Neural progenitor cell (in vitro differentiated cells): ENCODE measurements at regions not wholly inside any gene's neighbourhood (a gene's known extent, or its start where the extent isn't known, plus 50 kb on each side); places are given as distances from the start of the nearest gene placed in this dataset.
"Not testable (repeated sequence)": the region's sequence is repeated elsewhere in the genome, so short reads cannot be mapped to it uniquely, and the experiment has no call there.

Experiments
- DNase-seq: peaks from one replicate; pipeline ENCODE4 v3.0.0-alpha.2; 2016; ENCODE audit warnings: low spot score
- H2AFZ ChIP-seq: fragments of 200-600 bp; sonication (generic); replicated peaks from 2 replicates; pipeline ENCODE4 v1.6.1; 2016; ENCODE audit warnings: antibody characterized with exemption
- H3F3A ChIP-seq: fragments of 200-600 bp; sonication (generic); 2 replicates; pipeline ENCODE4 v1.6.1; 2016; ENCODE audit warnings: antibody characterized with exemption, low read depth
- H3K27ac ChIP-seq: fragments of 200-600 bp; sonication (generic); 2 replicates; pipeline ENCODE4 v1.5.1; 2016; ENCODE audit warnings: mild to moderate bottlenecking
- H3K27me3 ChIP-seq: fragments of 200-600 bp; sonication (generic); 2 replicates; pipeline ENCODE4 v1.6.1; 2016; ENCODE audit warnings: mild to moderate bottlenecking, moderate library complexity
- H3K36me3 ChIP-seq: fragments of 200-600 bp; sonication (generic); 2 replicates; pipeline ENCODE4 v1.5.1; 2016
- H3K4me1 ChIP-seq: fragments of 200-600 bp; sonication (generic); 2 replicates; pipeline ENCODE4 v1.6.1; 2016; ENCODE audit warnings: mixed run types
- H3K4me2 ChIP-seq: fragments of 200-600 bp; sonication (generic); 2 replicates; pipeline ENCODE4 v1.6.1; 2016
- H3K4me3 ChIP-seq: fragments of 200-600 bp; sonication (generic); 2 replicates; pipeline ENCODE4 v1.5.1; 2016
- H3K79me2 ChIP-seq: fragments of 200-600 bp; sonication (generic); 2 replicates; pipeline ENCODE4 v1.6.1; 2016; ENCODE audit warnings: low read depth
- H3K9ac ChIP-seq: fragments of 200-600 bp; sonication (generic); 2 replicates; pipeline ENCODE4 v1.6.1; 2016
- H3K9me3 ChIP-seq: fragments of 200-600 bp; sonication (generic); 2 replicates; pipeline ENCODE4 v1.5.1; 2016; ENCODE audit warnings: low read depth
- H4K20me1 ChIP-seq: fragments of 200-600 bp; sonication (generic); 2 replicates; pipeline ENCODE4 v1.6.1; 2016; ENCODE audit warnings: low read depth
- H3K27ac Mint-ChIP-seq: 3 replicates; pipeline ENCODE4 v1.8.0; 2021; ENCODE audit warnings: mixed read lengths
- H3K27me3 Mint-ChIP-seq: 2 replicates; pipeline ENCODE4 v1.8.0; 2022; ENCODE audit warnings: low read depth, mild to moderate bottlenecking, inconsistent platforms, moderate library complexity, mixed read lengths; ENCODE audit not compliant: insufficient read depth
- H3K36me3 Mint-ChIP-seq: 3 replicates; pipeline ENCODE4 v1.8.0; 2021; ENCODE audit warnings: mixed read lengths
- H3K4me1 Mint-ChIP-seq: 3 replicates; pipeline ENCODE4 v1.8.0; 2021; ENCODE audit warnings: mixed read lengths
- H3K4me3 Mint-ChIP-seq: 3 replicates; pipeline ENCODE4 v1.8.0; 2021; ENCODE audit warnings: mild to moderate bottlenecking, moderate library complexity, mixed read lengths
- H3K9me3 Mint-ChIP-seq: 3 replicates; pipeline ENCODE4 v1.8.0; 2020; ENCODE audit warnings: mixed read lengths

- not testable (repeated sequence) for H2AFZ ChIP-seq, H3K9me3 Mint-ChIP-seq, H4K20me1 ChIP-seq, H3K4me3 Mint-ChIP-seq, H3K36me3 ChIP-seq, H3K36me3 Mint-ChIP-seq, H3K27me3 Mint-ChIP-seq, H3K4me3 ChIP-seq, H3K4me2 ChIP-seq, H3K4me1 Mint-ChIP-seq, H3K27me3 ChIP-seq, H3F3A ChIP-seq, DNase-seq, H3K9ac ChIP-seq, H3K4me1 ChIP-seq, H3K27ac ChIP-seq, H3K9me3 ChIP-seq, H3K79me2 ChIP-seq, H3K27ac Mint-ChIP-seq
These were observed 415.0 kb downstream of the RPIA start for GRCh38 chr2:89106369-89107019.

- not testable (repeated sequence) for H3K27me3 Mint-ChIP-seq, H3K4me2 ChIP-seq, H3K4me1 Mint-ChIP-seq, H2AFZ ChIP-seq, H3K36me3 ChIP-seq, H3K27ac ChIP-seq, H3K79me2 ChIP-seq, H3K4me3 ChIP-seq, H3K4me3 Mint-ChIP-seq, H3K27me3 ChIP-seq, H3K9me3 ChIP-seq, H3K9ac ChIP-seq, H3K4me1 ChIP-seq, H3K9me3 Mint-ChIP-seq, H4K20me1 ChIP-seq, H3K36me3 Mint-ChIP-seq, H3K27ac Mint-ChIP-seq, H3F3A ChIP-seq, DNase-seq
These were observed 421.0 kb downstream of the RPIA start for GRCh38 chr2:89112434-89112833.

GRCh38 chr2:89113286-89113685 is 421.8 kb downstream of the RPIA start:
- H3K4me3 Mint-ChIP-seq, H3K27ac Mint-ChIP-seq: not testable (repeated sequence)

GRCh38 chr2:89129440-89129839 is 438.0 kb downstream of the RPIA start:
- H3K79me2 ChIP-seq, H3K4me2 ChIP-seq, H3K9ac ChIP-seq, H3K36me3 Mint-ChIP-seq, H3K4me1 Mint-ChIP-seq, H3K27ac Mint-ChIP-seq, H3K4me3 ChIP-seq, H3K4me1 ChIP-seq, H3K4me3 Mint-ChIP-seq, H4K20me1 ChIP-seq, DNase-seq, H3K36me3 ChIP-seq, H3K9me3 Mint-ChIP-seq, H3K27me3 ChIP-seq, H3K27ac ChIP-seq, H3K27me3 Mint-ChIP-seq, H2AFZ ChIP-seq, H3F3A ChIP-seq: not testable (repeated sequence)
- peaks cover 12% of the 10 kb centered on the region for H3K9me3 ChIP-seq

More at GRCh38 chr2:89113286-89113685, 421.8 kb downstream of the RPIA start:
- H4K20me1 ChIP-seq, H3K79me2 ChIP-seq, H3K9me3 ChIP-seq, H3K9me3 Mint-ChIP-seq, H3K4me1 ChIP-seq, H3K36me3 Mint-ChIP-seq, H3K4me1 Mint-ChIP-seq, H2AFZ ChIP-seq, H3F3A ChIP-seq, H3K36me3 ChIP-seq, H3K4me2 ChIP-seq, H3K27ac ChIP-seq, H3K27me3 ChIP-seq, H3K27me3 Mint-ChIP-seq, H3K4me3 ChIP-seq, H3K9ac ChIP-seq, DNase-seq: not testable (repeated sequence)

GRCh38 chr2:89130665-89131308 is 439.3 kb downstream of the RPIA start:
- H3K4me1 ChIP-seq, DNase-seq, H3K36me3 Mint-ChIP-seq, H3K36me3 ChIP-seq, H3K4me2 ChIP-seq, H3K4me1 Mint-ChIP-seq, H2AFZ ChIP-seq, H4K20me1 ChIP-seq, H3K27ac Mint-ChIP-seq, H3K9ac ChIP-seq, H3K79me2 ChIP-seq, H3K9me3 Mint-ChIP-seq, H3K27me3 Mint-ChIP-seq, H3K9me3 ChIP-seq, H3K27ac ChIP-seq, H3F3A ChIP-seq, H3K4me3 ChIP-seq, H3K4me3 Mint-ChIP-seq, H3K27me3 ChIP-seq: not testable (repeated sequence)

DNA sequence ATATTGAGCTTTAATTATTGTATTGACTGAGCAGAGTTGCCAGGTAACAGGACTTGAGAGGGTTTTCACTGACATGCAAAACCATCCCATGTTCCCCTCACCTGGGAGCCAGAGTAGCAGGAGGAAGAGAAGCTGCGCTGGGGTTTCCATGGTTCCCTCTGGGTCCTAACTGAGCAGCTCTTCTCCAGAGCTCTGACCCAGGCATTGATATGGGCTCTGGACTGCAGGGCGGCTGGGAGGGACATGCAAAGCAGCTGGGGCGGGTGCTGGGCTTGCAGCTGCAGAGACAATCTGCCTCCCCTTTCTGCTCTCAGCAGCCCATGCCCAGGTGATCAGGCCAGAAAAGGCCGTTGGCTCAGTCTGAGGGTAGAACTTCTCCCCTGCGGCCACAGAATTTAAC is 451.5 kb downstream of the RPIA start:
- not testable (repeated sequence) for H3K4me3 Mint-ChIP-seq, H3K79me2 ChIP-seq, H3K36me3 ChIP-seq, H3K27ac Mint-ChIP-seq, H3K4me3 ChIP-seq, DNase-seq, H3K9me3 ChIP-seq, H3K27ac ChIP-seq, H3K4me1 ChIP-seq, H3K36me3 Mint-ChIP-seq, H3K9ac ChIP-seq, H3K4me1 Mint-ChIP-seq, H3F3A ChIP-seq, H3K27me3 ChIP-seq, H3K4me2 ChIP-seq, H3K27me3 Mint-ChIP-seq, H3K9me3 Mint-ChIP-seq, H4K20me1 ChIP-seq, H2AFZ ChIP-seq

DNA sequence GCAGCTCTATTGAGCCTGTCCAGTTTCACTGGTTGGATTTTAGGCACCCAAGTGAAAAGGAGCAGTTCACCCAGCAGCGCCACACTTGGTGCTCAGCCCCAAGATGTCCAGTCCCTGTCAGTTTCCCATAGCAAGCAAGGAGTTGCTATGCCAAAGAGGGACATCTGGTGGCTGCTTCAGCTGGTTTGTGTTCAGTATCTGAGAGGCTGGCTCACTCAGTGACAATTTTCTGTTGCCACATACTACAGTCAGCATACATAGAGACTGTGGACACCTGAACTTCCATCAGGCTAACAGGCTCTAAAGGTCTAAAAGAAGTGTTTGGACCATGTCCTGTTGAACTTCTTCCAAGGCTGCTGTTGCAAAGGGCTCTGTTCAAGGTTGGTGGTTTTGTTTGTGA is 453.9 kb downstream of the RPIA start:
- H3K36me3 Mint-ChIP-seq, DNase-seq, H3K79me2 ChIP-seq, H3K4me3 Mint-ChIP-seq, H3K4me2 ChIP-seq, H3K9ac ChIP-seq, H3F3A ChIP-seq, H3K27ac Mint-ChIP-seq, H3K27ac ChIP-seq, H3K9me3 Mint-ChIP-seq, H3K4me1 ChIP-seq, H3K9me3 ChIP-seq, H3K36me3 ChIP-seq, H4K20me1 ChIP-seq, H2AFZ ChIP-seq, H3K4me3 ChIP-seq, H3K4me1 Mint-ChIP-seq, H3K27me3 ChIP-seq, H3K27me3 Mint-ChIP-seq: not testable (repeated sequence)

- not testable (repeated sequence) for H3K27me3 Mint-ChIP-seq, H3K27ac Mint-ChIP-seq, H3K4me2 ChIP-seq, H3K9ac ChIP-seq, H3K36me3 ChIP-seq, H4K20me1 ChIP-seq, H3K79me2 ChIP-seq, DNase-seq, H3K4me1 Mint-ChIP-seq, H3F3A ChIP-seq, H3K4me1 ChIP-seq, H3K9me3 ChIP-seq, H3K27me3 ChIP-seq, H3K27ac ChIP-seq, H3K9me3 Mint-ChIP-seq, H3K4me3 Mint-ChIP-seq, H2AFZ ChIP-seq, H3K36me3 Mint-ChIP-seq, H3K4me3 ChIP-seq
These were observed 456.8 kb downstream of the RPIA start for GRCh38 chr2:89148256-89148655.
